ENCODE measurements at regions not wholly inside any gene's neighbourhood (a gene's known extent, or its start where the extent isn't known, plus 50 kb on each side); places are given as distances from the start of the nearest gene placed in this dataset.
A peak's percentile ranks its signal among the peaks of the same experiment; 100 is the strongest.

DNA sequence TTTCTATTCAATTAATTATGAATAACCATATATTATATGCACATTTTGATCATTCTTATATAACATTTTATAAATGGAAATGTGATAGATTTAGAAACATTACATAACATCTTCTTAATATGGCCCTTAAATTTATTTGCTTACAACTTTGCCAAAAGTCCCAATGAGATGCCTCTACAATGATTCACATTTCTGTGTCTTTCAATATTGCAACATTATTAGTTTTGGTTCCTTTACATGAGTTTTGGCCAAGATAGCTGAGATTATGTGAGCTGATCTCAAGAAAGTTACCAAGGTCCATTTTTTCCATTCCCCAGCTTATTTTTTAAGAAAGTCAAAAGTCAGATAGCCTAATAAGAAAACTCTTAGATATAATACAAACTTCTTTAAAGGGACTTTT lies 361.2 kb downstream of the PCDH7 start:
- no peak for DNase-seq (ENCODE audit: low spot score)
- Histone ChIP-seq H3K9me3 (ENCODE audit: low read depth, low read length, poor library complexity, severe bottlenecking) (peaks cover 6% of the 10 kb centered on the region), H3K36me3 (ENCODE audit: insufficient read depth, low read length, poor library complexity, severe bottlenecking) (peaks cover 6% of the 10 kb centered on the region), H3K27me3 (replicated peaks; ENCODE audit: insufficient read depth, low read depth, low read length, poor library complexity) (no peaks in the 10 kb centered on the region), H3K27ac (ENCODE audit: low read depth, low read length, poor library complexity, severe bottlenecking) (no peak overlapping the region), H3K4me3 (ENCODE audit: low read depth, low read length, poor library complexity, severe bottlenecking) (no peak overlapping the region), H3K4me1 (ENCODE audit: insufficient read depth, low read length, poor library complexity, severe bottlenecking) (peaks cover 34% of the 10 kb centered on the region)
- BruUV-seq (replicated peaks), result no TSS peak
- POLR2A ChIA-PET (ENCODE audit: low non-redundant PET), result no interaction called here
- CTCF ChIA-PET, result no interaction called here
- TF ChIP-seq CTCF (conservative IDR thresholded peaks at IDR 0.05; ENCODE audit: low read depth, low read length) (no peak), EZH2 (IDR thresholded peaks at IDR 0.05; ENCODE audit: borderline replicate concordance, low read depth, low read length, poor library complexity, severe bottlenecking) (no peak)
- intact Hi-C loops (cut with micrococcal nuclease; ENCODE audit: unreplicated experiment), result loop anchor here (10.0 kb wide), 1 partner anchor 367 kb away; no protein-coding TSS in a partner anchor

- Histone ChIP-seq H3K27ac (ENCODE audit: low read depth, low read length, poor library complexity, severe bottlenecking) (no peak overlapping the region), H3K27me3 (replicated peaks; ENCODE audit: insufficient read depth, low read depth, low read length, poor library complexity) (no peaks in the 10 kb centered on the region), H3K36me3 (ENCODE audit: insufficient read depth, low read length, poor library complexity, severe bottlenecking) (peaks cover 6% of the 10 kb centered on the region), H3K9me3 (ENCODE audit: low read depth, low read length, poor library complexity, severe bottlenecking) (peaks cover 6% of the 10 kb centered on the region), H3K4me3 (ENCODE audit: low read depth, low read length, poor library complexity, severe bottlenecking) (no peak overlapping the region), H3K4me1 (ENCODE audit: insufficient read depth, low read length, poor library complexity, severe bottlenecking) (peaks cover 49% of the 10 kb centered on the region)
- intact Hi-C loops (cut with micrococcal nuclease; ENCODE audit: unreplicated experiment), result loop anchor here (10.0 kb wide), 1 partner anchor 369 kb away; no protein-coding TSS in a partner anchor
- ChIA-PET CTCF (interaction anchor here (0.6 kb wide), 1 partner anchor 217 kb away, joined by 3 read pairs; no protein-coding TSS in a partner anchor), POLR2A (ENCODE audit: low non-redundant PET) (interaction anchor here (0.7 kb wide), 1 partner anchor 51 kb away, joined by 4 read pairs; no protein-coding TSS in a partner anchor)
- TF ChIP-seq EZH2 (IDR thresholded peaks at IDR 0.05; ENCODE audit: borderline replicate concordance, low read depth, low read length, poor library complexity, severe bottlenecking), result no peak
- peak; percentile 69 for DNase-seq (ENCODE audit: low spot score)
- no TSS peak for BruUV-seq (replicated peaks)
These were observed 363.3 kb downstream of the PCDH7 start for GRCh38 chr4:31083456-31083855.

DNA sequence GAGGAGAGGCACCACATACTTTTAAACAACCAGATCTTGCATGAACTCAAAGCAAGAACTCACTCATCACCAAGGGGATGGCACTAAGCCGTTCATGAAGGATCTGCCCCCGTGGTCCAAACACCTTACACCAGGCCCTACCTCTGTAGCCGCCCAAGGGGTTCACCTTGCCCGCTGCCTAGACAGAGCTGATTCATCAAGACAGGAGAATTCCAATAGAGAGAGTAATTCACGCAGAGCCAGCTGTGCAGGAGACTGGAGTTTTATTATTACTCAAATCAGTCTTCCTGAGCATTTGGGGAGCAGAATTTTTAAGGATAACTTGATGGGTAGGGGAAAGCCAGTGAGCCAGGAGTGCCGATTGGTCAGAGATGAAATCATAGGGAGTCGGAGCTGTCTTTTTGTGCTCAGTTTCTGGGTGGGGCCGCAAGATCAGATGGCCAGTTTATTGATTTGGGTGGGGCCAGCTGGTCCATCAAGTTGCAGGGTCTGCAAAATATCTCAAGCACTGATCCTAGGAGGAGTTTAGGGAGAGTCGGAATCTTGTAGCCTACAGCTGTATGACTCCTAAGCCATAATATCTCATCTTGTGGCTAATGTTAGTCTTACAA lies 364.7 kb downstream of the PCDH7 start:
- Histone ChIP-seq H3K4me3 (ENCODE audit: low read depth, low read length, poor library complexity, severe bottlenecking) (peak overlapping the region; percentile 14), H3K27me3 (replicated peaks; ENCODE audit: insufficient read depth, low read depth, low read length, poor library complexity) (no peaks in the 10 kb centered on the region), H3K36me3 (ENCODE audit: insufficient read depth, low read length, poor library complexity, severe bottlenecking) (peaks cover 6% of the 10 kb centered on the region), H3K9me3 (ENCODE audit: low read depth, low read length, poor library complexity, severe bottlenecking) (peaks cover 6% of the 10 kb centered on the region), H3K27ac (ENCODE audit: low read depth, low read length, poor library complexity, severe bottlenecking) (peak overlapping the region; percentile 86), H3K4me1 (ENCODE audit: insufficient read depth, low read length, poor library complexity, severe bottlenecking) (peaks cover 64% of the 10 kb centered on the region)
- BruUV-seq (replicated peaks), result no TSS peak
- peak; percentile 51 for DNase-seq (ENCODE audit: low spot score)
- CTCF ChIA-PET, result no interaction called here
- TF ChIP-seq EZH2 (IDR thresholded peaks at IDR 0.05; ENCODE audit: borderline replicate concordance, low read depth, low read length, poor library complexity, severe bottlenecking) (no peak), CTCF (conservative IDR thresholded peaks at IDR 0.05; ENCODE audit: low read depth, low read length) (no peak)
- intact Hi-C loops (cut with micrococcal nuclease; ENCODE audit: unreplicated experiment), result loop anchor here (5.0 to 10.0 kb wide), 2 partner anchors 123 to 370 kb away; no protein-coding TSS in a partner anchor
- POLR2A ChIA-PET (ENCODE audit: low non-redundant PET), result no interaction called here
